ENCODE measurements at regions not wholly inside any gene's neighbourhood (a gene's known extent, or its start where the extent isn't known, plus 50 kb on each side); places are given as distances from the start of the nearest gene placed in this dataset.
"Not testable (repeated sequence)": the region's sequence is repeated elsewhere in the genome, so short reads cannot be mapped to it uniquely, and the experiment has no call there.

- H3K4me2 ChIP-seq (ENCODE audit: control insufficient read depth, insufficient read depth); H3K9ac ChIP-seq (ENCODE audit: control insufficient read depth, insufficient read depth, low read length); BruUV-seq (replicated peaks); ATAC-seq; RAD21 ChIA-PET (ENCODE audit: unreplicated experiment); H3K4me3 ChIP-seq; H3K36me3 ChIP-seq (ENCODE audit: control insufficient read depth in 2 of 2, insufficient read depth in 2 of 2, low read length in 1 of 2); H4K20me1 ChIP-seq (ENCODE audit: control insufficient read depth, insufficient read depth); H3K27ac ChIP-seq (ENCODE audit: control insufficient read depth, insufficient read depth); H3K27me3 ChIP-seq (replicated peaks in 1 of 2; ENCODE audit: control insufficient read depth in 2 of 2, insufficient read depth in 2 of 2, low read length in 1 of 2); POLR2A ChIA-PET; SMC1A ChIA-PET (ENCODE audit: uncharacterized antibody, unreplicated experiment); CTCF ChIA-PET; H3K4me1 ChIP-seq (ENCODE audit: control insufficient read depth, insufficient read depth, low read length); FAIRE-seq; intact Hi-C loops (cut with micrococcal nuclease; ENCODE audit: unreplicated experiment); H3K79me2 ChIP-seq (ENCODE audit: control insufficient read depth, insufficient read depth, low read length); H2AFZ ChIP-seq (ENCODE audit: control insufficient read depth, low read depth, low read length); in situ Hi-C loops (cut with MboI); H3K9me3 ChIP-seq (replicated peaks; ENCODE audit: control insufficient read depth, insufficient read depth, low read length); DNase-seq (ENCODE audit: low read depth, low spot score): not testable (repeated sequence)
- WGBS (ENCODE audit: insufficient coverage, insufficient replicate concordance, low lambda C conversion rate, missing lambda C conversion rate), result 48% methylated on average over 5 of the region's 9 CpGs
Observed at GRCh38 chr4:49560131-49560816, 574.2 kb downstream of the CWH43 start.

DNA sequence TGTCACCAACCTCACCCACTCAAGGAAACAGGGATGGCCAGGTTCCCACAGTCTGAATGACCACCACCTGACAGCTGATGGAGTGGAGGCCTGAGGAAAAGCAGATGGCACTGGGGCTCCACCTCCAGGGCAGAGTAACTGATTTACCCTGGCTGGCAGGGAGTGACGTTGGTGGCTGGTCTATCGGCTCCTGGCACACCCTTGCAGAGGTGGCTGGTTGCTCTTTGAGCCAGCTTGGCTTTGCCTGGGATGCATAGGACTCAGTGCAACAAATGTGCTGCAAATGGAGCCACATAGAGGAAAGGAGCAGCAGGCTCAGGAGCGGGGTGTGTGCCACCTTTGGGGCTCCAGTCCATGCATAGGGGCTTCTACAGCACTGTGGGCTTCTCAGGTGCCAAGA is 574.8 kb downstream of the CWH43 start:
- in situ Hi-C loops (cut with MboI); CTCF ChIA-PET; H2AFZ ChIP-seq (ENCODE audit: control insufficient read depth, low read depth, low read length); H3K27ac ChIP-seq (ENCODE audit: control insufficient read depth, insufficient read depth); H4K20me1 ChIP-seq (ENCODE audit: control insufficient read depth, insufficient read depth); FAIRE-seq; H3K79me2 ChIP-seq (ENCODE audit: control insufficient read depth, insufficient read depth, low read length); H3K9ac ChIP-seq (ENCODE audit: control insufficient read depth, insufficient read depth, low read length); DNase-seq (ENCODE audit: low read depth, low spot score); H3K4me3 ChIP-seq; BruUV-seq (replicated peaks); ATAC-seq; POLR2A ChIA-PET; SMC1A ChIA-PET (ENCODE audit: uncharacterized antibody, unreplicated experiment); H3K9me3 ChIP-seq (replicated peaks; ENCODE audit: control insufficient read depth, insufficient read depth, low read length); H3K4me1 ChIP-seq (ENCODE audit: control insufficient read depth, insufficient read depth, low read length); H3K4me2 ChIP-seq (ENCODE audit: control insufficient read depth, insufficient read depth); H3K27me3 ChIP-seq (replicated peaks in 1 of 2; ENCODE audit: control insufficient read depth in 2 of 2, insufficient read depth in 2 of 2, low read length in 1 of 2); intact Hi-C loops (cut with micrococcal nuclease; ENCODE audit: unreplicated experiment); H3K36me3 ChIP-seq (ENCODE audit: control insufficient read depth in 2 of 2, insufficient read depth in 2 of 2, low read length in 1 of 2); RAD21 ChIA-PET (ENCODE audit: unreplicated experiment): not testable (repeated sequence)
- WGBS (ENCODE audit: insufficient coverage, insufficient replicate concordance, low lambda C conversion rate, missing lambda C conversion rate), result 1% methylated on average over 3 of the region's 3 CpGs

DNA sequence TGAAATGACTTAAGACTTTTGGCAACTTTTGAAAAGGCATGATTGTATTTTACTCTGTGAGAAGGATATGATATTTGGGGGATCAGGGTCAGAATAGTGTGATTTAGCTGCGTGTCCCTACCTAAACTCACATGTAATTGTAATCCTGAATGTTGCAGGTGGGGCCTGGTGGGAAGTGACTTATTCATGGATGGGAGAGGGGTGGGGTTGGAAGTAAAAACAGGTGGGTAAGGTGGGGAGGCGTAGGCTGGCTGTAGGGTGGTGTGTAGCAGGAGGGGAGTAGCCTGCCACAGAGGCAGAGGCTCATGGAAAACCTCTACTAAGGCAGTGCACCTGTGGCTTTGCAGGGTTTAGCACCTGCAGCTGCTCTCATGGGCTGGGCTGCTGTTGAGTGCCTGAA is 584.2 kb downstream of the CWH43 start:
- WGBS (ENCODE audit: insufficient coverage, insufficient replicate concordance, low lambda C conversion rate, missing lambda C conversion rate), result 0% methylated on average over 2 of the region's 2 CpGs
- H3K4me1 ChIP-seq (ENCODE audit: control insufficient read depth, insufficient read depth, low read length); CTCF ChIA-PET; intact Hi-C loops (cut with micrococcal nuclease; ENCODE audit: unreplicated experiment); H2AFZ ChIP-seq (ENCODE audit: control insufficient read depth, low read depth, low read length); ATAC-seq; H3K9ac ChIP-seq (ENCODE audit: control insufficient read depth, insufficient read depth, low read length); RAD21 ChIA-PET (ENCODE audit: unreplicated experiment); FAIRE-seq; BruUV-seq (replicated peaks); DNase-seq (ENCODE audit: low read depth, low spot score); H3K79me2 ChIP-seq (ENCODE audit: control insufficient read depth, insufficient read depth, low read length); SMC1A ChIA-PET (ENCODE audit: uncharacterized antibody, unreplicated experiment); H3K9me3 ChIP-seq (replicated peaks; ENCODE audit: control insufficient read depth, insufficient read depth, low read length); H3K36me3 ChIP-seq (ENCODE audit: control insufficient read depth in 2 of 2, insufficient read depth in 2 of 2, low read length in 1 of 2); POLR2A ChIA-PET; in situ Hi-C loops (cut with MboI); H3K27ac ChIP-seq (ENCODE audit: control insufficient read depth, insufficient read depth); H3K4me3 ChIP-seq; H4K20me1 ChIP-seq (ENCODE audit: control insufficient read depth, insufficient read depth); H3K27me3 ChIP-seq (replicated peaks in 1 of 2; ENCODE audit: control insufficient read depth in 2 of 2, insufficient read depth in 2 of 2, low read length in 1 of 2); H3K4me2 ChIP-seq (ENCODE audit: control insufficient read depth, insufficient read depth): not testable (repeated sequence)

DNA sequence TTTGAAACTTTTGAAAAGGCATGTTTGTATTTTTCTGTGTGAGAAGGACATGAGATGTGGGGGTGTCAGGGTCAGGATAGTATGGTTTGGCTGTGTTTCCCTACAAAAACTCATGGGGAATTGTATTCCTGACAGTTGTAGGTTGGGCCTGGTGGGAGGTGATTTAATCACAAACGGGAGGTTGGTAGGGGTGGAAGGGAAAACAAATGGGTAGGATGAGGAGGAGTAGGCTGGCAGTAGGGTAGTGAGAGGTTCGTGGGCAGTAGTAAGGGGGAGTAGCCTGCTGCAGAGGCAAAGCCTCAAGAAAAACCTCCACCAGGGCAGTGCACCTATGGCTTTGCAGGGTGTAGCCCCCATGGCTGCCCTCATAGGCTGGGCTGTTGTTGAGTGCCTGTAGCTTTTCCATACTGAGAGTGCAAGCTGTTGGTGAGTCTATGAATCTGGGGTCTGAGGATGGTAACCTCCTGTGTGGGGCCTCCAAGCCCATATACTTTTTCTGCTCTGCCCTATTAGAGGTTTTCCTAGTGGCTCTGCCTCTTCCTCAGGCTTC is 587.7 kb downstream of the CWH43 start:
- H4K20me1 ChIP-seq (ENCODE audit: control insufficient read depth, insufficient read depth); intact Hi-C loops (cut with micrococcal nuclease; ENCODE audit: unreplicated experiment); H2AFZ ChIP-seq (ENCODE audit: control insufficient read depth, low read depth, low read length); in situ Hi-C loops (cut with MboI); CTCF ChIA-PET; H3K9ac ChIP-seq (ENCODE audit: control insufficient read depth, insufficient read depth, low read length); H3K27me3 ChIP-seq (replicated peaks in 1 of 2; ENCODE audit: control insufficient read depth in 2 of 2, insufficient read depth in 2 of 2, low read length in 1 of 2); BruUV-seq (replicated peaks); H3K4me1 ChIP-seq (ENCODE audit: control insufficient read depth, insufficient read depth, low read length); SMC1A ChIA-PET (ENCODE audit: uncharacterized antibody, unreplicated experiment); ATAC-seq; H3K9me3 ChIP-seq (replicated peaks; ENCODE audit: control insufficient read depth, insufficient read depth, low read length); RAD21 ChIA-PET (ENCODE audit: unreplicated experiment); H3K27ac ChIP-seq (ENCODE audit: control insufficient read depth, insufficient read depth); POLR2A ChIA-PET; H3K36me3 ChIP-seq (ENCODE audit: control insufficient read depth in 2 of 2, insufficient read depth in 2 of 2, low read length in 1 of 2); FAIRE-seq; DNase-seq (ENCODE audit: low read depth, low spot score); H3K4me3 ChIP-seq; H3K79me2 ChIP-seq (ENCODE audit: control insufficient read depth, insufficient read depth, low read length); H3K4me2 ChIP-seq (ENCODE audit: control insufficient read depth, insufficient read depth): not testable (repeated sequence)
- 0% methylated on average over 2 of the region's 2 CpGs for WGBS (ENCODE audit: insufficient coverage, insufficient replicate concordance, low lambda C conversion rate, missing lambda C conversion rate)
